WTC11 (cell line): ENCODE measurements at regions not wholly inside any gene's neighbourhood (a gene's known extent, or its start where the extent isn't known, plus 50 kb on each side); places are given as distances from the start of the nearest gene placed in this dataset.

Experiments
- ATAC-seq: fragments of 200-7000 bp; cut with Tn5 transposase; 2 replicates; pipeline ENCODE4 v1.10.0; 2021; ENCODE audit warnings: mild to moderate bottlenecking, moderate library complexity
- CTCF ChIA-PET: fragments of 300-600 bp; sonication (Branson Sonifier 250); formaldehyde crosslinking; loops from one replicate; lab custom pipeline; 2021; ENCODE audit warnings: antibody characterized with exemption; lab: Charles Lee
- POLR2A ChIA-PET: fragments of 350-600 bp; sonication (Branson Sonifier 250); formaldehyde crosslinking; loops from one replicate; lab custom pipeline; 2021; ENCODE audit warnings: antibody characterized with exemption; lab: Charles Lee
- DNase-seq: peaks from one replicate; pipeline ENCODE4 v3.0.0; 2021; ENCODE audit warnings: low spot score
- H3K27ac Mint-ChIP-seq: 2 replicates; pipeline ENCODE4 v1.8.0; 2021; ENCODE audit warnings: mixed read lengths
- H3K27me3 Mint-ChIP-seq: 2 replicates; pipeline ENCODE4 v1.8.0; 2021; ENCODE audit warnings: low read depth, mild to moderate bottlenecking, moderate library complexity, mixed read lengths
- H3K36me3 Mint-ChIP-seq: 2 replicates; pipeline ENCODE4 v1.8.0; 2021; ENCODE audit warnings: mixed read lengths
- H3K4me1 Mint-ChIP-seq: 2 replicates; pipeline ENCODE4 v1.8.0; 2022; ENCODE audit warnings: mixed read lengths
- H3K4me3 Mint-ChIP-seq: 2 replicates; pipeline ENCODE4 v1.8.0; 2021; ENCODE audit warnings: mild to moderate bottlenecking, moderate library complexity, mixed read lengths
- H3K9me3 Mint-ChIP-seq: 2 replicates; pipeline ENCODE4 v1.8.0; 2021; ENCODE audit warnings: mixed read lengths
- AFF4 ChIP-seq: sonication (generic); formaldehyde crosslinking; IDR thresholded peaks from 2 replicates; pipeline ENCODE4 v1.8.1; 2023; ENCODE audit warnings: mild to moderate bottlenecking, missing genetic modification reagents, borderline replicate concordance
- ATF2 ChIP-seq: sonication (generic); formaldehyde crosslinking; IDR thresholded peaks from 2 replicates; pipeline ENCODE4 v1.8.1; 2022; ENCODE audit warnings: low read depth, missing genetic modification reagents, borderline replicate concordance
- ATF3 ChIP-seq: sonication (generic); formaldehyde crosslinking; conservative IDR thresholded peaks from 2 replicates; pipeline ENCODE4 v1.8.1; 2022; ENCODE audit warnings: mild to moderate bottlenecking, missing genetic modification reagents
- E2F1 ChIP-seq: sonication (generic); formaldehyde crosslinking; IDR thresholded peaks from 2 replicates; pipeline ENCODE4 v1.8.0; 2022; ENCODE audit warnings: mild to moderate bottlenecking, missing genetic modification reagents
- E2F4 ChIP-seq: sonication (generic); formaldehyde crosslinking; IDR thresholded peaks from 2 replicates; pipeline ENCODE4 v1.8.1; 2022; ENCODE audit warnings: low read depth, mild to moderate bottlenecking, moderate library complexity, missing genetic modification reagents, borderline replicate concordance
- E2F5 ChIP-seq: sonication (generic); formaldehyde crosslinking; IDR thresholded peaks from 2 replicates; pipeline ENCODE4 v1.8.1; 2022; ENCODE audit warnings: mild to moderate bottlenecking, moderate library complexity, missing genetic modification reagents
- ERG ChIP-seq: fragments of 250-450 bp; sonication (Bioruptor Pico); IDR thresholded peaks from 2 replicates; pipeline ENCODE4 v1.8.0; 2021; ENCODE audit warnings: mild to moderate bottlenecking
- MXD4 ChIP-seq: fragments of 250-450 bp; sonication (Bioruptor Pico); IDR thresholded peaks from 2 replicates; pipeline ENCODE4 v1.8.0; 2021; ENCODE audit warnings: mild to moderate bottlenecking, moderate library complexity, borderline replicate concordance
- SMAD3 ChIP-seq: sonication (generic); formaldehyde crosslinking; IDR thresholded peaks from 2 replicates; pipeline ENCODE4 v1.8.0; 2022; ENCODE audit warnings: missing genetic modification reagents, mild to moderate bottlenecking, borderline replicate concordance
- SP1 ChIP-seq: sonication (generic); formaldehyde crosslinking; conservative IDR thresholded peaks from 2 replicates; pipeline ENCODE4 v1.8.1; 2022; ENCODE audit warnings: missing genetic modification reagents
- TEAD1 ChIP-seq: sonication (generic); formaldehyde crosslinking; IDR thresholded peaks from 2 replicates; pipeline ENCODE4 v1.8.0; 2022; ENCODE audit warnings: mild to moderate bottlenecking, missing genetic modification reagents
- TEAD4 ChIP-seq: sonication (generic); formaldehyde crosslinking; IDR thresholded peaks from 2 replicates; pipeline ENCODE4 v1.8.0; 2022; ENCODE audit warnings: mild to moderate bottlenecking, missing genetic modification reagents
- ZNF121 ChIP-seq: sonication (generic); formaldehyde crosslinking; IDR thresholded peaks from 2 replicates; pipeline ENCODE4 v1.8.0; 2023; ENCODE audit warnings: missing genetic modification reagents
- ZNF317 ChIP-seq: sonication (generic); formaldehyde crosslinking; IDR thresholded peaks from 2 replicates; pipeline ENCODE4 v1.8.1; 2023; ENCODE audit warnings: low read depth, mild to moderate bottlenecking, moderate library complexity, missing genetic modification reagents, borderline replicate concordance
- ZNF425 ChIP-seq: fragments of 250-450 bp; sonication (Bioruptor Pico); conservative IDR thresholded peaks from 2 replicates; pipeline ENCODE4 v1.9.0; 2021; ENCODE audit warnings: mild to moderate bottlenecking

GRCh38 chr4:54526560-54526959 is 131.2 kb upstream of the KIT start:
- DNase-seq (no peak), ATAC-seq (peak; percentile 46; the same call in 1 of the 2 replicates)
- TF ChIP-seq ZNF121 (no peak), ZNF425 (no peak)
- Mint-ChIP-seq H3K27ac (no peak overlapping the region), H3K27me3 (peaks cover 2% of the 10 kb centered on the region; the same call in 1 of the 2 replicates), H3K4me3 (no peak overlapping the region), H3K36me3 (0 out of 2 replicates have a peak, but pooled peaks cover 2% of the 10 kb centered on the region), H3K4me1 (peaks cover 18% of the 10 kb centered on the region), H3K9me3 (peaks cover 9% of the 10 kb centered on the region)
- ChIA-PET POLR2A (no interaction called here), CTCF (interaction anchor here (0.7 to 1.5 kb wide), 4 partner anchors 13 to 126 kb away, joined by 3 to 5 read pairs (median 3); no protein-coding TSS in a partner anchor)

- H3K4me3 Mint-ChIP-seq, result no peak overlapping the region
- CTCF ChIA-PET, result interaction anchor here (0.6 to 1.0 kb wide), 3 partner anchors 10 to 20 kb away, joined by 3 to 5 read pairs (median 4); no protein-coding TSS in a partner anchor
- DNase-seq (peak; percentile 21), ATAC-seq (peak; percentile 78)
- H3K36me3 Mint-ChIP-seq, result 0 out of 2 replicates have a peak, but pooled peaks cover 2% of the 10 kb centered on the region
- H3K4me1 Mint-ChIP-seq, result peaks cover 18% of the 10 kb centered on the region
- POLR2A ChIA-PET, result no interaction called here
- peaks cover 5% of the 10 kb centered on the region for H3K9me3 Mint-ChIP-seq
- H3K27me3 Mint-ChIP-seq, result peaks cover 2% of the 10 kb centered on the region; the same call in 1 of the 2 replicates
- TF ChIP-seq MXD4 (CRISPR knock-in tag), result no peak
- TF ChIP-seq ATF3 (CRISPR knock-in tag), result no peak
- TF ChIP-seq ERG (CRISPR knock-in tag), result no peak
- TF ChIP-seq ZNF317 (CRISPR knock-in tag), result no peak
- no peak for TF ChIP-seq TEAD4 (CRISPR knock-in tag)
- TF ChIP-seq E2F1 (CRISPR knock-in tag), result no peak
- H3K27ac Mint-ChIP-seq, result no peak overlapping the region
These were observed 130.2 kb upstream of the KIT start for GRCh38 chr4:54527532-54527931.

- Mint-ChIP-seq H3K9me3 (peaks cover 7% of the 10 kb centered on the region), H3K36me3 (peaks cover 7% of the 10 kb centered on the region), H3K4me3 (peak overlapping the region; percentile 57), H3K27ac (no peak overlapping the region), H3K27me3 (no peaks in the 10 kb centered on the region; the same call in 1 of the 2 replicates), H3K4me1 (peaks cover 37% of the 10 kb centered on the region)
- CTCF ChIA-PET, result interaction anchor here (0.6 to 1.7 kb wide), 14 partner anchors 8 to 612 kb away, joined by 3 to 5 read pairs (median 4); no protein-coding TSS in a partner anchor
- ATAC-seq (peak; percentile 92), DNase-seq (peak; percentile 74)
- POLR2A ChIA-PET, result no interaction called here
- no peak for TF ChIP-seq ZNF317 (CRISPR knock-in tag)
- no peak for TF ChIP-seq E2F4 (CRISPR knock-in tag)
- no peak for TF ChIP-seq TEAD1 (CRISPR knock-in tag)
- no peak for TF ChIP-seq ATF2 (CRISPR knock-in tag)
- no peak for TF ChIP-seq AFF4 (CRISPR knock-in tag)
- no peak for TF ChIP-seq SP1 (CRISPR knock-in tag)
- no peak for TF ChIP-seq SMAD3 (CRISPR knock-in tag)
- no peak for TF ChIP-seq ERG (CRISPR knock-in tag)
- TF ChIP-seq E2F5, result no peak
These were observed 118.2 kb upstream of the KIT start for GRCh38 chr4:54539500-54540029.
